ENCODE measurements at regions not wholly inside any gene's neighbourhood (a gene's known extent, or its start where the extent isn't known, plus 50 kb on each side); places are given as distances from the start of the nearest gene placed in this dataset.

DNA sequence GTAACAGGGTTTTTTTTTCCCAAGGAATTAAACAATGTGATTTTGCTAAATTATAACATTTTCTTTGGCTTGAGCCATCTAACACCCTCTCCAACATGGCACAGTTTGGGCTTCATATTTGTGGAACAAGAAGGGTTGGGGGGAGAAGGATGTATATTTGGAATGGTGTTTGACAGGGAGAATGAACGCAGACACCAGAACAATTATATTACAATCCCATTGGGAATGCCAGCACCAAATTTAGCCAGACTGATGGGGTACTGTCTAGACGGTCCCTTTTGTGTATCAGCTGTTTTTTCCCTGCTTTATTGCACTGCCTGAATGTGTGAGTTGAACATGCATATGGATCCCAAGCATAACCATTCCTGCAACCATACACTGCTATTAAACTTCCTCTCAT, 130.9 kb upstream of the TMEM161B start:
- Histone ChIP-seq H2AFZ (ENCODE audit: low read length) (no peak overlapping the region), H4K8ac (ENCODE audit: extremely low read depth, insufficient read depth, low read length) (no peak overlapping the region), H3K9me3 (ENCODE audit: insufficient read depth in 2 of 2, low read depth in 1 of 2, low read length in 1 of 2) (no peaks in the 10 kb centered on the region), H3K9ac (replicated peaks in 1 of 4; ENCODE audit: extremely low read depth in 1 of 4, low read depth in 3 of 4, low read length in 3 of 4) (no peak overlapping the region), H3K27me3 (replicated peaks in 1 of 4; ENCODE audit: control insufficient read depth in 3 of 4, extremely low read depth in 1 of 4, insufficient read depth in 3 of 4, low read length in 3 of 4) (no peaks in the 10 kb centered on the region; a peak in 1 of 7 replicates), H4K20me1 (replicated peaks in 1 of 2; ENCODE audit: control insufficient read depth in 1 of 2, insufficient read depth in 2 of 2, low read length in 2 of 2) (no peaks in the 10 kb centered on the region), H2BK5ac (ENCODE audit: low read depth, low read length) (no peak overlapping the region), H4K5ac (ENCODE audit: insufficient read length, low read depth, low read length) (no peak overlapping the region), H3K23me2 (ENCODE audit: low read depth, low read length) (no peaks in the 10 kb centered on the region; the same call in 1 of the 2 replicates), H3K4ac (replicated peaks; ENCODE audit: insufficient read length, low read depth, low read length) (no peak overlapping the region), H3K79me2 (ENCODE audit: control insufficient read depth in 1 of 2, insufficient read depth in 2 of 2, low read length in 2 of 2) (no peaks in the 10 kb centered on the region), H2BK12ac (ENCODE audit: low read depth, low read length) (no peak overlapping the region), H2AK5ac (ENCODE audit: low read depth, low read length) (no peak overlapping the region), H3K36me3 (ENCODE audit: control insufficient read depth in 2 of 4, insufficient read depth in 4 of 4, low read length in 3 of 4) (no peaks in the 10 kb centered on the region), H2BK15ac (ENCODE audit: low read length) (no peak overlapping the region), H3K4me3 (ENCODE audit: extremely low read depth in 1 of 4, insufficient read depth in 2 of 4, low read depth in 3 of 4, low read length in 4 of 4) (no peak overlapping the region), H3K14ac (ENCODE audit: insufficient read length) (no peak overlapping the region), H3K56ac (replicated peaks; ENCODE audit: insufficient read length, low read depth, low read length) (no peak overlapping the region), H2BK120ac (replicated peaks; ENCODE audit: low read depth, low read length) (no peak overlapping the region), H4K91ac (replicated peaks; ENCODE audit: insufficient read length, low read length) (no peak overlapping the region), H3K79me1 (ENCODE audit: low read depth, low read length) (no peaks in the 10 kb centered on the region), H3K23ac (ENCODE audit: insufficient read length) (no peak overlapping the region), H3K18ac (ENCODE audit: extremely low read depth, low read length) (no peak overlapping the region), H3K4me1 (replicated peaks in 1 of 4; ENCODE audit: control insufficient read depth in 3 of 4, insufficient read depth in 4 of 4, low read length in 3 of 4) (peaks cover 9 to 26% (median 19%) of the 10 kb centered on the region in 4 experiments), H2BK20ac (ENCODE audit: low read length) (no peak overlapping the region), H3K4me2 (ENCODE audit: insufficient read depth in 1 of 2, low read depth in 2 of 2, low read length in 2 of 2) (no peak overlapping the region), H3K27ac (ENCODE audit: low read depth, low read length) (no peak overlapping the region)
- CTCF ChIA-PET (ENCODE audit: partially characterized antibody) = interaction anchor here (0.8 kb wide), 1 partner anchor 9 kb away, joined by 3 read pairs; no protein-coding TSS in a partner anchor
- WGBS, 2 experiments (ENCODE audit: extremely low coverage in 1 of 2, insufficient coverage in 1 of 2, insufficient read length in 1 of 2, insufficient replicate concordance in 2 of 2, low coverage in 1 of 2, low lambda C conversion rate in 2 of 2, missing lambda C conversion rate in 1 of 2) = 90% methylated on average over 2 of the region's 2 CpGs; no CpG with 5 or more reads in 1 of the 2 experiments
- DNase-seq (ENCODE audit: low read depth in 1 of 2, low spot score in 2 of 2) = no peak
- peak; percentile 7 for FAIRE-seq
- POLR2A ChIA-PET (ENCODE audit: partially characterized antibody) = no interaction called here
- no peak for TF ChIP-seq TAF1 (IDR thresholded peaks at IDR 0.05; ENCODE audit: low read depth, low read length)
- TF ChIP-seq, protein P1, sequence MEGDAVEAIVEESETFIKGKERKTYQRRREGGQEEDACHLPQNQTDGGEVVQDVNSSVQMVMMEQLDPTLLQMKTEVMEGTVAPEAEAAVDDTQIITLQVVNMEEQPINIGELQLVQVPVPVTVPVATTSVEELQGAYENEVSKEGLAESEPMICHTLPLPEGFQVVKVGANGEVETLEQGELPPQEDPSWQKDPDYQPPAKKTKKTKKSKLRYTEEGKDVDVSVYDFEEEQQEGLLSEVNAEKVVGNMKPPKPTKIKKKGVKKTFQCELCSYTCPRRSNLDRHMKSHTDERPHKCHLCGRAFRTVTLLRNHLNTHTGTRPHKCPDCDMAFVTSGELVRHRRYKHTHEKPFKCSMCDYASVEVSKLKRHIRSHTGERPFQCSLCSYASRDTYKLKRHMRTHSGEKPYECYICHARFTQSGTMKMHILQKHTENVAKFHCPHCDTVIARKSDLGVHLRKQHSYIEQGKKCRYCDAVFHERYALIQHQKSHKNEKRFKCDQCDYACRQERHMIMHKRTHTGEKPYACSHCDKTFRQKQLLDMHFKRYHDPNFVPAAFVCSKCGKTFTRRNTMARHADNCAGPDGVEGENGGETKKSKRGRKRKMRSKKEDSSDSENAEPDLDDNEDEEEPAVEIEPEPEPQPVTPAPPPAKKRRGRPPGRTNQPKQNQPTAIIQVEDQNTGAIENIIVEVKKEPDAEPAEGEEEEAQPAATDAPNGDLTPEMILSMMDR (IDR thresholded peaks at IDR 0.05; ENCODE audit: control extremely low read depth in 1 of 3, insufficient read depth in 1 of 3, low read depth in 1 of 3, low read length in 3 of 3) = no peak
- TF ChIP-seq SUZ12 (IDR thresholded peaks at IDR 0.05; ENCODE audit: low read length) = no peak
- TF ChIP-seq FOSL1 (IDR thresholded peaks at IDR 0.05; ENCODE audit: insufficient read depth, low read depth, low read length) = no peak
- TF ChIP-seq TAF7 (optimal IDR thresholded peaks at IDR 0.05; ENCODE audit: borderline replicate concordance, low read depth, low read length) = no peak
- TF ChIP-seq SAP30 (IDR thresholded peaks at IDR 0.05; ENCODE audit: insufficient read depth, insufficient replicate concordance, low read length) = no peak
- no peak for TF ChIP-seq POU5F1 (IDR thresholded peaks at IDR 0.05; ENCODE audit: low read depth, low read length)
- TF ChIP-seq YY1 (IDR thresholded peaks at IDR 0.05; ENCODE audit: low read depth, low read length) = no peak
- TF ChIP-seq SP1 (IDR thresholded peaks at IDR 0.05; ENCODE audit: low read depth, low read length) = no peak
- no peak for TF ChIP-seq TEAD4 (IDR thresholded peaks at IDR 0.05; ENCODE audit: low read depth, low read length)
- TF ChIP-seq, protein P2, sequence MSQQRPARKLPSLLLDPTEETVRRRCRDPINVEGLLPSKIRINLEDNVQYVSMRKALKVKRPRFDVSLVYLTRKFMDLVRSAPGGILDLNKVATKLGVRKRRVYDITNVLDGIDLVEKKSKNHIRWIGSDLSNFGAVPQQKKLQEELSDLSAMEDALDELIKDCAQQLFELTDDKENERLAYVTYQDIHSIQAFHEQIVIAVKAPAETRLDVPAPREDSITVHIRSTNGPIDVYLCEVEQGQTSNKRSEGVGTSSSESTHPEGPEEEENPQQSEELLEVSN (IDR thresholded peaks at IDR 0.05) = no peak
- no peak for TF ChIP-seq SP2 (IDR thresholded peaks at IDR 0.05; ENCODE audit: low read length)
